ENCODE measurements at regions not wholly inside any gene's neighbourhood (a gene's known extent, or its start where the extent isn't known, plus 50 kb on each side); places are given as distances from the start of the nearest gene placed in this dataset.

- no peaks in the 10 kb centered on the region for H3K27me3 ChIP-seq (ENCODE audit: insufficient read depth, low read depth, low read length)
- no peak overlapping the region for H3K4me2 ChIP-seq (ENCODE audit: low read length)
- no peak overlapping the region for H2AFZ ChIP-seq (ENCODE audit: low read depth, low read length)
- no peak for TF ChIP-seq POLR2AphosphoS5 (IDR thresholded peaks at IDR 0.05)
- no peak for TF ChIP-seq REST (IDR thresholded peaks at IDR 0.05; ENCODE audit: borderline replicate concordance)
- no peak for TF ChIP-seq TAF1 (IDR thresholded peaks at IDR 0.05; ENCODE audit: low read depth)
- no peak for TF ChIP-seq MXI1 (conservative IDR thresholded peaks at IDR 0.05; ENCODE audit: poor library complexity, severe bottlenecking)
- H3K36me3 ChIP-seq (ENCODE audit: insufficient read depth, low read length): no peaks in the 10 kb centered on the region
- no peaks in the 10 kb centered on the region for H3K9me3 ChIP-seq (ENCODE audit: low read length)
- no peak overlapping the region for H3K27ac ChIP-seq (ENCODE audit: low read length)
- no peaks in the 10 kb centered on the region for H4K20me1 ChIP-seq (ENCODE audit: insufficient read depth)
- H3F3A ChIP-seq (ENCODE audit: insufficient read depth, low read length, poor library complexity, severe bottlenecking): no peaks in the 10 kb centered on the region
- no peaks in the 10 kb centered on the region for H3K79me2 ChIP-seq (replicated peaks; ENCODE audit: insufficient read depth, low read length)
- H3K9me2 ChIP-seq (ENCODE audit: insufficient read depth, low read length): no peaks in the 10 kb centered on the region
- no peak overlapping the region for H3K9ac ChIP-seq (ENCODE audit: low read length)
- H3K4me3 ChIP-seq (ENCODE audit: low read length): no peak overlapping the region
These were observed 530.5 kb downstream of the BCL11B start for GRCh38 chr14:98741523-98741922.

GRCh38 chr14:98742001-98742400, 530.0 kb downstream of the BCL11B start:
- H2AFZ ChIP-seq (ENCODE audit: low read depth, low read length): no peak overlapping the region
- no peak overlapping the region for H3K4me3 ChIP-seq (ENCODE audit: low read length)

GRCh38 chr14:98743536-98743935, 528.5 kb downstream of the BCL11B start:
- H3F3A ChIP-seq (ENCODE audit: insufficient read depth, low read length, poor library complexity, severe bottlenecking): no peaks in the 10 kb centered on the region
- no peaks in the 10 kb centered on the region for H3K36me3 ChIP-seq (ENCODE audit: insufficient read depth, low read length)
- no peaks in the 10 kb centered on the region for H3K9me3 ChIP-seq (ENCODE audit: low read length)
- no peaks in the 10 kb centered on the region for H3K27me3 ChIP-seq (ENCODE audit: insufficient read depth, low read depth, low read length)
- TF ChIP-seq MXI1 (conservative IDR thresholded peaks at IDR 0.05; ENCODE audit: poor library complexity, severe bottlenecking) (no peak), CTCF (IDR thresholded peaks at IDR 0.05; ENCODE audit: poor library complexity, severe bottlenecking) (no peak)
- H3K9me2 ChIP-seq (ENCODE audit: insufficient read depth, low read length): no peaks in the 10 kb centered on the region
- no peak overlapping the region for H3K27ac ChIP-seq (ENCODE audit: low read length)
- no peak overlapping the region for H3K4me3 ChIP-seq (ENCODE audit: low read length)
- no peak overlapping the region for H3K4me2 ChIP-seq (ENCODE audit: low read length)
- H4K20me1 ChIP-seq (ENCODE audit: insufficient read depth): no peaks in the 10 kb centered on the region
- no peak overlapping the region for H2AFZ ChIP-seq (ENCODE audit: low read depth, low read length)
- H3K79me2 ChIP-seq (replicated peaks; ENCODE audit: insufficient read depth, low read length): no peaks in the 10 kb centered on the region
- no peak overlapping the region for H3K9ac ChIP-seq (ENCODE audit: low read length)

More at GRCh38 chr14:98742001-98742400, 530.0 kb downstream of the BCL11B start:
- Histone ChIP-seq H4K20me1 (ENCODE audit: insufficient read depth) (no peaks in the 10 kb centered on the region), H3K4me2 (ENCODE audit: low read length) (no peak overlapping the region), H3K79me2 (replicated peaks; ENCODE audit: insufficient read depth, low read length) (no peaks in the 10 kb centered on the region), H3K36me3 (ENCODE audit: insufficient read depth, low read length) (no peaks in the 10 kb centered on the region), H3F3A (ENCODE audit: insufficient read depth, low read length, poor library complexity, severe bottlenecking) (no peaks in the 10 kb centered on the region), H3K9ac (ENCODE audit: low read length) (no peak overlapping the region), H3K27ac (ENCODE audit: low read length) (no peak overlapping the region), H3K27me3 (ENCODE audit: insufficient read depth, low read depth, low read length) (no peaks in the 10 kb centered on the region), H3K9me2 (ENCODE audit: insufficient read depth, low read length) (no peaks in the 10 kb centered on the region), H3K9me3 (ENCODE audit: low read length) (no peaks in the 10 kb centered on the region)
- TF ChIP-seq MXI1 (conservative IDR thresholded peaks at IDR 0.05; ENCODE audit: poor library complexity, severe bottlenecking): no peak

All from neural cell (in vitro differentiated cells).